ENCODE measurements at regions not wholly inside any gene's neighbourhood (a gene's known extent, or its start where the extent isn't known, plus 50 kb on each side); places are given as distances from the start of the nearest gene placed in this dataset.
A peak's percentile ranks its signal among the peaks of the same experiment; 100 is the strongest.

- no peak for DNase-seq (ENCODE audit: low read depth)
Observed at GRCh38 chr1:72938408-72938807, 656.1 kb upstream of the NEGR1 start.

DNA sequence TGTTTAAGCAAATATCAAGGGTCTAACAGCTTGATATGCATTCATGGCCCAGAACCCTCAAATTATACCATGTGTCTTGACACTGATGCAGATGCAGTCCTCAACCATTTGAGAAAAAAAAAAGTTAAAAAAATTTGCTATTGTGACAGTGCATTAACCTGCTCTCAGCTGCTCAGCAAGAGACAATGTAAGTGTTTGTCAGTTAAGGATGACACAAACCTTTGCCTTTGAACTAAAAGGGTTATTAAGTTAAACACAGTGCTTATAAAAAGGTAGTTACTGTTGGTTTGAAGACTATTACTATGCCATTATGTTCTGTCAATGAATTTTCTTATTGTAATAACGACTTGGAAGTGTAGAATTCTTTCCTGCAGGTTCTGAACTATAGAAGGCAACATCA, 655.6 kb upstream of the NEGR1 start:
- no peak for DNase-seq (ENCODE audit: low read depth)

DNA sequence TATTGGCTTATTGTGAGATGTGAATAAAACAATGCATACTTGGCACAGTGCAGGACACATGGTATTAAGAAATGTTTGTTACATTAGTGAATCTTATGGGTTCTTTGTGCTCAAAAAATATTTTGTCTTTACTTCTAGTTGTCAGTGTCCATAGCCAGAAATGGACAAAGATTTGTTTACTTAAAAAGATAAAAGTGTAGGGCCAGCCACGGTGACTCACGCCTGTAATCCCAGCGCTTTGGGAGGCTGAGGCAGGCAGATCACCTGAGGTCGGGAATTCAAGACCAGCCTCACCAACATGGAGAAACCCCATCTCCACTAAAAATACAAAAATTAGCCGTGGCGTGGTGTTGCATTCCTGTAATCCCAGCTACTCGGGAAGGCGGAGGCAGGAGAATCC, 654.6 kb upstream of the NEGR1 start:
- DNase-seq (ENCODE audit: low read depth), result no peak

GRCh38 chr1:72936151-72936740, 653.9 kb upstream of the NEGR1 start:
- peak; percentile 77 for DNase-seq (ENCODE audit: low read depth)

GRCh38 chr1:72932025-72932424, 649.7 kb upstream of the NEGR1 start:
- DNase-seq (ENCODE audit: low read depth), result no peak

DNA sequence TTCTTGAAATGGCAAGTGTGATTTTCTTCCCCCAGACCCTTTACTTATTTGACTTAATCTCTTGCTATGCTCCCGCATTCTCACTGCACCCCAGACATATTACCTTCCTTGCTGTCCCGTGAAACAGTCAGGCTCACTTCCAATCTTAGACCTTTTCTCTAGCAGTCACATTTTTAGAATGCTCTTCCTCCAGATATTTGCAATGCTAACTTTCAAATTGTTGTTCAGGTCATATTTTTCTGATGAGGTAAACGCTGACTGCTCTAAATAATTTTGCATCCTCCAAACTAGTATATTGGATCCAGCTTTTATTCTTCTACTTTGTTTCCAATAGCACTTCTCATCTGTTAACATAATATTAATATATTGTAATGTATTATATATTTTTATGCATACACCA, 648.2 kb upstream of the NEGR1 start:
- no peak for DNase-seq (ENCODE audit: low read depth)

- no peak for DNase-seq (ENCODE audit: low read depth)
Observed at GRCh38 chr1:72918940-72919339, 636.6 kb upstream of the NEGR1 start.

DNA sequence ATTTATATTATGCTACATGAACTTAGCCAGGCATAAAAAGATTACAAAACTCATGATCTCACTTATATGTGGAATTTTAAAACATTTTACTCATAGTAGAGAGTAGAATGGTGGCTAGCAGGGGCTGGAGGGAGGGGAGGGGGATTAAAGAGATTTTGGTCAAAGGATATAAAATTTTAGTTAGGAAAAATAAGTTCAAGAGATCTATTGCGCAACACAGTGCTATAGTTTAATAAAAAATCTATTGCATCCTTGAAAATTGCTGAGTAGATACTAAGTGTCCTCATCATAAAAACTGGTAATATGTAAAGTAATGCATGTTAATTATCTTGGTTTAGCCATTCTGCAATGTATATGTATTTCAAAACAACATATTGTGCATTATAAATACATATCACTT, 635.6 kb upstream of the NEGR1 start:
- no peak for DNase-seq (ENCODE audit: low read depth)

DNA sequence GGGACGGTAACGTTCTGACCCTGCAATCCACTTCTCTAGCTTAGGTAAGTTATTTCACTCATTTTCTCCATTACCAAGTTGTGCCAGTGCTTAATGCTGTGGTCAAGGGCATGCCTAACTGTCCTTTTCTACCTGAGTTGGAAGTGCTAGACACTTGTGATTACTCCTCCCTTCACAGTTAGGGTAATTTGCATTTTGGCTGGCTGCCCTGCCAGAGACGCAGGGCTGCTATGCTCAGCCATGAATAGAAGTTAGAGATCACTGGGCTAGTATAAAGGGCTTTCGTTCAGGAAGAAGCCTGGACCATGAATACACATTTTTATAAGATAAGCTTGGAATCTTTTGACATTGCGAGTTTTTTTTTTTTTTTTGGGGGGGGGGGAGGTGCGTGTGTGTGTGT, 633.2 kb upstream of the NEGR1 start:
- DNase-seq (ENCODE audit: low read depth), result no peak

GRCh38 chr1:72911656-72912055, 629.3 kb upstream of the NEGR1 start:
- DNase-seq (ENCODE audit: low read depth), result no peak

GRCh38 chr1:72896256-72896655, 613.9 kb upstream of the NEGR1 start:
- DNase-seq (ENCODE audit: low read depth), result no peak

- DNase-seq (ENCODE audit: low read depth), result peak; percentile 68
Observed at GRCh38 chr1:72892461-72892860, 610.1 kb upstream of the NEGR1 start.

- no peak for DNase-seq (ENCODE audit: low read depth)
Observed at GRCh38 chr1:72891976-72892375, 609.6 kb upstream of the NEGR1 start.

- no peak for DNase-seq (ENCODE audit: low read depth)
Observed at GRCh38 chr1:72885841-72886240, 603.5 kb upstream of the NEGR1 start.

GRCh38 chr1:72885017-72885416, 602.7 kb upstream of the NEGR1 start:
- no peak for DNase-seq (ENCODE audit: low read depth)

GRCh38 chr1:72869873-72870272, 587.5 kb upstream of the NEGR1 start:
- no peak for DNase-seq (ENCODE audit: low read depth)

GRCh38 chr1:72869441-72869840, 587.1 kb upstream of the NEGR1 start:
- no peak for DNase-seq (ENCODE audit: low read depth)

DNA sequence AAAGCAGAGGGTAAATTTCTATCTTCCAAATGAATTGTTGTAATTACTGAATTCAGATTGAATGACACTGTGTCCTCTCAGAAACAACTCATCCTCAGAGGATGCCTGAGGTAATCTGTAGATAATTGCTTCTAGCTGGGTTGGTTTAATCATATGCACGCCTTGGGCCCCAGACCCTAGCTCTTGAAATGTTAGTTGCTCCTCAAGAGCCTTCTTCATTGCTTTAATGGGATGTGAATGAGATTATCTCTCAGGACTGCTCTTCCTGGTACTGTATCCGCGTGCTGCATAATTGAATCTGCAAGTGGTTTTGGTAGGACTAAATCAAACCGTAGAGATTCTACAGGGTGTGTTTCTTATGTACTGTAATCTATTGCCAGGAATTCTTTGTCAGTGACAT, 569.3 kb upstream of the NEGR1 start:
- DNase-seq (ENCODE audit: low read depth), result no peak

DNA sequence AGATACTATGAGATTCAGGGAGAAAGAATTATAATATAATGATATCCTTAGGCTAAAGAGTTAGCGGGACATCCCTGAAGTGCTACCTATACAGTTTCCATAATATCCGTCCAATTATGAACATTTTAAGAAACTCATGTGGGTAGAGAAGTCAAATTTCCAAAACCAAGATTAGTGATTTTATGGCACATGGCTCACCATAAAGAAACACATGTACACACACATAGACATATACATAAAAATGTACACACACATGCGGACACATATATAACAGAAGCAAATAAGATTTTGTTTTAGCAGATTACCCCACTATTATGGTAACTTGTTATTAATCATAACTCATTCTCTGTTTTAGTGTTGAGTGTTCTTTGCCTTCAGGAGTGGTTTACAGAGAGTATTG, 566.7 kb upstream of the NEGR1 start:
- DNase-seq (ENCODE audit: low read depth), result no peak

GRCh38 chr1:72847651-72848050, 565.3 kb upstream of the NEGR1 start:
- no peak for DNase-seq (ENCODE audit: low read depth)

GRCh38 chr1:72846476-72847278, 564.3 kb upstream of the NEGR1 start:
- DNase-seq (ENCODE audit: low read depth), result no peak

- DNase-seq (ENCODE audit: low read depth), result no peak
Observed at GRCh38 chr1:72845981-72846380, 563.6 kb upstream of the NEGR1 start.

- DNase-seq (ENCODE audit: low read depth), result peak; percentile 33
Observed at GRCh38 chr1:72845381-72845780, 563.0 kb upstream of the NEGR1 start.

GRCh38 chr1:72837781-72838180, 555.4 kb upstream of the NEGR1 start:
- peak; percentile 11 for DNase-seq (ENCODE audit: low read depth)
